GM19239 (cell line): ENCODE measurements at regions not wholly inside any gene's neighbourhood (a gene's known extent, or its start where the extent isn't known, plus 50 kb on each side); places are given as distances from the start of the nearest gene placed in this dataset.

Experiments used
- DNase-seq: peaks from one replicate; pipeline ENCODE4 v3.0.0; 2011; ENCODE audit warnings: low spot score; ENCODE audit not compliant: insufficient read length
- FAIRE-seq: peaks from 2 replicates; lab custom pipeline; 2011; peaks lifted over from hg19 to GRCh38; lab: Jason Lieb, UNC

GRCh38 chr6:164928728-164929407 lies 380.5 kb downstream of the C6orf118 start:
- DNase-seq, result no peak
- FAIRE-seq, result no peak

GRCh38 chr6:164928057-164928727 lies 381.2 kb downstream of the C6orf118 start:
- DNase-seq (no peak), FAIRE-seq (no peak)

- FAIRE-seq (no peak), DNase-seq (peak; percentile 24)
Measured at GRCh38 chr6:164927288-164928056, 381.9 kb downstream of the C6orf118 start.

DNA sequence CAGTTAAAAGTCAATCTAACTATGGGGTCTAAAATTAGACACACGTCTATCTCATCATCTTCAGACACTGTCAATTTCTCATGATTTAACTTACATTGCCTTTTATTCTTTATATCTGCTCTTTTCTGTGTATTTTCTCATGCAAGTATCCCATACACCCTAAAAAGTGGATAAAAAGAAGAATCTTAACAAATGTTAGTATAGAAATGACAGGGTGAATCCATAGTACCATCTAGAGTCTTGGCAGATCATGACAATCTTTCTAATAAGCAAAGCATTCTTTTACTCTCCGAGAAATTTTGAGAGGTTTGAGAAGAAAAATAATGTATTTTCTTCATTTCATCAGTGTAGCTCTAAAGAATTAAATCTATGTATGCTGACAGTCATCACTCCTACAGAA lies 382.7 kb downstream of the C6orf118 start:
- DNase-seq, result no peak
- no peak for FAIRE-seq

GRCh38 chr6:164925681-164926530 lies 383.5 kb downstream of the C6orf118 start:
- DNase-seq, result no peak
- no peak for FAIRE-seq

GRCh38 chr6:164924674-164925073 lies 384.7 kb downstream of the C6orf118 start:
- DNase-seq, result no peak
- no peak for FAIRE-seq

DNA sequence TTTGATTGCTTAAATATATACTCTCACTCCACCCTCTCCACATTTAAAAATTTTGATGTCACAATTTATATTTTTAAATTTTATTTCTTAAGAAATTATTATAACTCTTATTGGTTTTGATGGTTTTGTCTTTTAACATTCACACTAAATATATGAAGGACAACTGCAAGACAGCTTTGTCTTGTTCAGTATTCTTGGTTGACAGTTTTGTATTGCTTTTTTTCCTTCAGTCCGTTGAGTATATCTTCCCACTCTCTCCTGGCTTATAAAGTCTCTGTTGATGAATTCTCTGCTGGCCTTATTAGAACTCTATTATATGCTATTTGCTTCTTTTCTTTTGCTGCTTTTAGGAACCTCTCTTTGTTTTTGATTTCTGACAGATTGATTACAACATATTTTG lies 392.2 kb downstream of the C6orf118 start:
- FAIRE-seq, result no peak
- no peak for DNase-seq

DNA sequence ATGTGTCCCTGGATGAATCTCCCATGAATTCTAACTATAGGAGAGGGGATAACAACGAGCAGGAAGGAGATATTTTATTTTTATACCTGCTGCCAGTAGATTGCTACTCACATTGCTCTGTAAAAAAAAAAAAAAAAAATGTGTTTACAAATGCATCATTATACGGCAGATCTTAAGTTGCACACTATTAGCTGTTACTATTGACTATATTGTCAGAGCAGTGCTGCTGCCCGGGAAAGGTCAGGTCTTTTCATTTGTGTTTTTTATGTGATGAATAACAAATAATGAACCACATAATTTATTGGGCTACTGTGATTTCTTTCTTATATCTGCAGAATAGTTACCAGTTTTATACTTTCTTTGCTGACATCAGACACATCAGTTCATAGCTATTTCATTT lies 393.3 kb downstream of the C6orf118 start:
- DNase-seq (no peak), FAIRE-seq (no peak)

DNA sequence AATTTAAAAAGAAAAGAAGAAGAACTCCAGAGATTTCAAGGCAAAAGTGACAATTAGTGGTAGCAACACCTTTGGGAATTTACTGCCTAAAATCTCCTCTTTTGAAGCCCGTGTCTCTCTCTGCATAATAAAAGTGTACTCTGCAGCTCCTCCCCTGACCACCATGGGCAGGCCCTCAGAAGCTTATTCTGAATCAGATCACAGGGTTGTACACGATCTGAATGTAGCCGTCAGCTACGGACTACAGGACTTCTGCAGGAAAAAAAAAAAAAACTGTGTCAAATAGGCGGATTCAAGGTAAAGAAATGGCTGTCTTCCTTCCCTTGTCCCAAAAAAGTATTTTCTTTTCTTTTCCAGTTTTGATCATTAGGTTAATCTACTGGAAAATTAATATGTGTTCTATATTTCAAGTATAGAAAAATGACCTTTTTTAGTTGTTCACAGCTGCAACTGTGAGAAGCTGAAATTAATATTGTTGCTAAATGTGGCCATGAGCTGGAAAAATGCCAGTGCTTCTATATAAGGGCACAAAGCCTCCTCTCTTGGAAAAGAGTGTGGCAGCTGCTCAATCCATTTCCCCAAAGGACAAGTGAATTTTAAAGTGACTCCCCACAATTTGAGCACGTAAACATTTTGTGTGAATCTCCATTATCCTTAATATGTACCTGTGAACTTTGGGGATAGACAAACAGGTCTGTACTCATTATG lies 397.4 kb downstream of the C6orf118 start:
- no peak for DNase-seq
- FAIRE-seq, result no peak

DNA sequence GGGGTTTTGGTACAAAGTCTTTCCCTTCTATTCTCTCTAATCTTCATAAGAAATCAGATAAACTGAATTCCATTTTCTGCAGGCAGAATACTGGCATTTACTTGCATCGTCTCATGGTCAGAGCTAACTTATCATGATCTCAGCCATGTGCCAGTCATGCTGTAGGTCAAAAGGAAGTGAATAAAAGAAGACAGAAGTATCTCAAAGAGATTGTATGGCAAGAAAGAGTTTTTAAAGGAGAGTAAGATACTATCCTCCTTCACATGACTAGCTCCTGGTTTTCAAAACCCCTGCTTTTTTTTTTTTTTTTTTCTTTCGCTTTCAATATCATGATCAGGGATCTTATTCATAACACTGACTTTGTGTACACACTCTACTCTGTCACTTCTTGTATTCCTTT lies 398.3 kb downstream of the C6orf118 start:
- DNase-seq, result no peak
- FAIRE-seq, result no peak

- DNase-seq (no peak), FAIRE-seq (no peak)
Measured at GRCh38 chr6:164906766-164907165, 402.6 kb downstream of the C6orf118 start.

- no peak for DNase-seq
- no peak for FAIRE-seq
Measured at GRCh38 chr6:164905311-164905710, 404.1 kb downstream of the C6orf118 start.

DNA sequence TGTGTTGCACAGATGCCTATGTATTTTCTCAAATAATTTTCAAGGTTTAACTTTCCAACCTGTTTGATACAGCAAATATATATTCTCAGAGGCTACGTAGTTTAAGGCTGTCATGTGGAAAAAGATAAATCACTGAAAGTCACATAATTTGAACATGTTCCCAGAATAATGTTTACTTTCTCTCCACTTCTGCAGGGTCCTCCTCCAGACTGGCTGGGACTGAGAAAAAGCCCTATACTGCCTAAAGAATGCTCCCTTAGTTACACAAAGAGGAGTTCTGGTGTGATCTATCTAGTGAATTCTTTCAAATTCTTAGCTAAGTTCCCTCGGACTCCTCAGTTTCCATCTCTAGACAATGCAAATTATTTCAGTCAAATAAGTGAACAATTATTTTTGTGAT lies 411.0 kb downstream of the C6orf118 start:
- no peak for FAIRE-seq
- DNase-seq, result no peak

- no peak for DNase-seq
- FAIRE-seq, result no peak
Measured at GRCh38 chr6:164897523-164898235, 411.7 kb downstream of the C6orf118 start.

DNA sequence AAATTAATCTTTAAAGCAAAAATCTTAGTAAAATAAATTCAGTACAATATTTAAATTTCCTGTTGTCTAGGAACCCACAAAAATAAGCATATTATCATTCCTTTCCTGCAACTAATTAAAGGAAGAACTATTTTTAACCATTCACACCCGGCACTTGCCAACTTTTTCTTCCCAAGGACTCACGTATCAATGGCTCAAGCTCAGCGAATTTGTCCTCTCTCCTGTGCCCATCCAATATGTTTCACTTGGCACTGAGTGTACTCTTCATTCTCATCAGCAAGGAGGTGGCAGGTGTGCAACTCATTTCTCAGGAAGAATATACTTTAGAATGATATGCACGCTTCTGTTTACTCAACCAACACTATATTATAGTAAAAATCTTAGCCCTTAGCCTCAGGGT lies 419.4 kb downstream of the C6orf118 start:
- DNase-seq (no peak), FAIRE-seq (no peak)

DNA sequence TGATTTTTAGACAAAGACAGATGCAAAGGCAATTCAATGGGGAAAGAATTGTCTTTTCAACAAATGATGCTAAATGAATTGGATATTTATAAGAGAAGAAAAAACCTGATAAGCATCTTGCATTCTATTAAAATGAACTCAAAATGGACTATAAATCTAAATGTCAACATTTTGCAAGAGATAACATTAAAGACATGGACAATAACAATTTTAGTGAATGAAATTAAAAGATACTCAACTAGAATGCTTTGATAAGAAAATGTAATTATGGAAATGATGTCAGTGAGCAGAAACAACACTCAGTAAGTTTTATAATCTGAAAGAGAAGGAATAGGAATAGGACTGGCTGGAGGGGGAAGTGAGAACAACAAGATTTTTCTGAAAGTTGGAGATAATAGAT lies 421.7 kb downstream of the C6orf118 start:
- FAIRE-seq (no peak), DNase-seq (no peak)

DNA sequence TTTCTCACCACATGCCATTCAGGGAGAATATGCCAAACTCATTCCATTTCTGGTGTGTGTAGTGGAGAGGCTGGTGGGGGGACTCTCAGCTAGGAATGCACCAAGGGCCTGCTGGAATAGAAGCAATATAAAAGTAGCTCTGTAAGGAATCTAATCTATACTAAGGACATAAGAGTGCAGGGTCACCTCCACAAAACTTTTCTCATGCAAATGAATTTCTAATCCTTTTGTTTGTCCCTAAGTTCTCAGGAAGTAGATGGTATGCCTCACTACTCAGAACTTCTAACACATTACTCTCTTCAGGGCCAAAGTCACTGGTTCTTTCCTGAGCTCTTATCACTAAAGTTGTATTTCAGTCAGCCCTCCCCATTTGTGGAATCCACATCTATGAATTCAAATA lies 427.2 kb downstream of the C6orf118 start:
- FAIRE-seq, result no peak
- no peak for DNase-seq

DNA sequence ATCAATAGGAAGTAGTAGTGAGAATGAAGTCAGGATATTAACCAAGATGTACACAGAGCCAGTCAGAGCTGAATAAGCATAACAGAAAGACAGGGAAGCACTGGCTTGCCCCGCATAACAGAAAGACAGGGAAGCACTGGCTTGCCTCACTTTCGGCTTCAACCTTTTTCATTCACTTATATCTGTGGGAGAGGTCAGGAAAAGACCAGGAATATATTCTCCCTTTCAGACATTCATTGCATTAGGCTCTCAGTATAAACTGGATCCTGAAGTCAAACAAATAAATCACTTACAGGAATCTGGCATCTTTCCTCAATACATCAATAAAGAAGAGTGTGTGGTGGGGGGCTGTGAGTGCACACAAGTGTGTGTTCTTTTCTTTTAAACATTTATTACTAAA lies 437.6 kb downstream of the C6orf118 start:
- no peak for DNase-seq
- FAIRE-seq, result no peak

GRCh38 chr6:164870164-164870563 lies 439.2 kb downstream of the C6orf118 start:
- DNase-seq (no peak), FAIRE-seq (no peak)
